ENCODE measurements at regions not wholly inside any gene's neighbourhood (a gene's known extent, or its start where the extent isn't known, plus 50 kb on each side); places are given as distances from the start of the nearest gene placed in this dataset.

DNA sequence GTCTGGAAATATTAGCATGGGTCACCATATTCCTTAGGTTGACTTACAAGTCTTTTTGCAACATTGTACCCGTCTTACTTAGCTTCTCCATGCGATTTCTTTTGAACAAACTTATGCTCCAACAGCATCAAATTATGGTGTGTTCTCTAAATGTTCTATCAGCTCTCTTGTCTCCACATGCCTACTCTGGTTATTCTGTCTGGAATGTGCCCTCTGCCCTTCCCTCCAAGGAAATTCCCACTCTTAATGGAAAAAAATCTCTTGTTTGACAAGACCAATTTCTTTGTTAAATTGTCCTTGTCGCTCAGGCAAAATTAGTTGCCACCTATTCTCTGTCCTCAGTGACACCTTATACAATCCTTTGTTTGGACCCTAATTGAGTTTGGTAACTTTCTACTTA lies 522.8 kb upstream of the LUZP2 start:
- TF ChIP-seq, protein P1, sequence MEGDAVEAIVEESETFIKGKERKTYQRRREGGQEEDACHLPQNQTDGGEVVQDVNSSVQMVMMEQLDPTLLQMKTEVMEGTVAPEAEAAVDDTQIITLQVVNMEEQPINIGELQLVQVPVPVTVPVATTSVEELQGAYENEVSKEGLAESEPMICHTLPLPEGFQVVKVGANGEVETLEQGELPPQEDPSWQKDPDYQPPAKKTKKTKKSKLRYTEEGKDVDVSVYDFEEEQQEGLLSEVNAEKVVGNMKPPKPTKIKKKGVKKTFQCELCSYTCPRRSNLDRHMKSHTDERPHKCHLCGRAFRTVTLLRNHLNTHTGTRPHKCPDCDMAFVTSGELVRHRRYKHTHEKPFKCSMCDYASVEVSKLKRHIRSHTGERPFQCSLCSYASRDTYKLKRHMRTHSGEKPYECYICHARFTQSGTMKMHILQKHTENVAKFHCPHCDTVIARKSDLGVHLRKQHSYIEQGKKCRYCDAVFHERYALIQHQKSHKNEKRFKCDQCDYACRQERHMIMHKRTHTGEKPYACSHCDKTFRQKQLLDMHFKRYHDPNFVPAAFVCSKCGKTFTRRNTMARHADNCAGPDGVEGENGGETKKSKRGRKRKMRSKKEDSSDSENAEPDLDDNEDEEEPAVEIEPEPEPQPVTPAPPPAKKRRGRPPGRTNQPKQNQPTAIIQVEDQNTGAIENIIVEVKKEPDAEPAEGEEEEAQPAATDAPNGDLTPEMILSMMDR (IDR thresholded peaks at IDR 0.05; ENCODE audit: low read depth, low read length, poor library complexity, severe bottlenecking): no peak

DNA sequence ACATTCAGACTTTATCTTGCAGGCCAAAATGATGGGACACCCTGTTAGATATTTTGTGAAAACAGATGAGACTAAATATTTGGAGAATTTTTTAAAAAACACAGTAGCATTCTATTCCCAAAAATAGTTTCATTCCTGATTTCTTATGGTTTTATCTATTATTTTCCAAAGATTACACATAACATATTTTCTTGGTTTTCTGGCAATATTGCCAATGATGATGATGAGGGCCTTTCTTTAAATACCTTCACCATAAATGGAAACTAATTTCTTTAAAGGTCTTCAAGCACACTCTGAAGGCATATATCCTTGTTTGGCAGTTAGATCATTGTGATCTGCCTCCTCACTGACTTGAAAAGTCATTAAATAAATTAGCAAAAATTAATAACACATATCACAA lies 522.3 kb upstream of the LUZP2 start:
- TF ChIP-seq, protein P1 (IDR thresholded peaks at IDR 0.05; ENCODE audit: low read depth, low read length, poor library complexity, severe bottlenecking): no peak
- TF ChIP-seq EZH2phosphoT487 (IDR thresholded peaks at IDR 0.05; ENCODE audit: borderline replicate concordance, low read length): no peak
- Histone ChIP-seq H3K9me2 (replicated peaks; ENCODE audit: control insufficient read depth, low read length) (no peaks in the 10 kb centered on the region), H3K4me2 (ENCODE audit: low read length) (no peak overlapping the region), H3K36me3 (ENCODE audit: control insufficient read depth, low read length) (no peaks in the 10 kb centered on the region), H3K4me1 (ENCODE audit: control insufficient read depth, low read length) (no peaks in the 10 kb centered on the region), H3K4me3 (ENCODE audit: low read length) (no peak overlapping the region), H4K20me1 (ENCODE audit: control insufficient read depth, insufficient read depth, low read depth, low read length) (no peaks in the 10 kb centered on the region), H3K79me2 (ENCODE audit: control insufficient read depth, low read length) (no peaks in the 10 kb centered on the region), H3K27me3 (ENCODE audit: control insufficient read depth, low read length) (no peaks in the 10 kb centered on the region), H3F3A (ENCODE audit: control insufficient read depth, insufficient read depth) (no peaks in the 10 kb centered on the region), H3K27ac (ENCODE audit: low read depth, low read length) (no peak overlapping the region), H3K9me3 (ENCODE audit: control insufficient read depth, insufficient read depth, low read length) (no peaks in the 10 kb centered on the region)

More for the DNA sequence above, 522.8 kb upstream of the LUZP2 start:
- Histone ChIP-seq H3K36me3 (ENCODE audit: control insufficient read depth, low read length) (no peaks in the 10 kb centered on the region), H3K27ac (ENCODE audit: low read depth, low read length) (no peak overlapping the region), H3K9me2 (replicated peaks; ENCODE audit: control insufficient read depth, low read length) (no peaks in the 10 kb centered on the region), H3F3A (ENCODE audit: control insufficient read depth, insufficient read depth) (no peaks in the 10 kb centered on the region), H3K4me3 (ENCODE audit: low read length) (no peak overlapping the region), H3K4me1 (ENCODE audit: control insufficient read depth, low read length) (no peaks in the 10 kb centered on the region), H4K20me1 (ENCODE audit: control insufficient read depth, insufficient read depth, low read depth, low read length) (no peaks in the 10 kb centered on the region), H3K79me2 (ENCODE audit: control insufficient read depth, low read length) (no peaks in the 10 kb centered on the region), H3K9me3 (ENCODE audit: control insufficient read depth, insufficient read depth, low read length) (no peaks in the 10 kb centered on the region), H3K4me2 (ENCODE audit: low read length) (no peak overlapping the region), H3K27me3 (ENCODE audit: control insufficient read depth, low read length) (no peaks in the 10 kb centered on the region)

DNA sequence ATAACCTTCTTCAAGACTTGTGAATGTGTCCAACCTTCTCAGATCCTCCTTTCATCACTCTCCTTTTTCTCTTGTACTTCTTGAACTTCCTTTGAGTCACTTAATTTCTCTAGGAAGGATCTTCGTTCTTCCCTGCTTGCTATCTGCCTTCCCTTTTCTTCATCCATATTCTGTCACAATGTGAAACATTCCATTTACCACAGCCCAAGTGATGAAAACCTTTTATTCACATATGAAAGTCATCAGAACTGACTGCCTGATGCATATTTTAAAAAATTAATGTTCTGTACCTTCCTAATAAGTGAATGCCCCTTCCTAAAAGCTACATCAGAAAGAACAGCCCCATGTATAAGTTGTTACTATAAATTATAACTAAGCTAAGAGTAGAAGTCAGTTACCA lies 520.4 kb upstream of the LUZP2 start:
- Histone ChIP-seq H3K27me3 (ENCODE audit: control insufficient read depth, low read length) (no peaks in the 10 kb centered on the region), H3K4me1 (ENCODE audit: control insufficient read depth, low read length) (no peaks in the 10 kb centered on the region), H3F3A (ENCODE audit: control insufficient read depth, insufficient read depth) (no peaks in the 10 kb centered on the region), H3K4me3 (ENCODE audit: low read length) (no peak overlapping the region), H3K79me2 (ENCODE audit: control insufficient read depth, low read length) (no peaks in the 10 kb centered on the region), H3K27ac (ENCODE audit: low read depth, low read length) (no peak overlapping the region), H3K9me3 (ENCODE audit: control insufficient read depth, insufficient read depth, low read length) (no peaks in the 10 kb centered on the region), H3K36me3 (ENCODE audit: control insufficient read depth, low read length) (no peaks in the 10 kb centered on the region), H3K4me2 (ENCODE audit: low read length) (no peak overlapping the region), H3K9me2 (replicated peaks; ENCODE audit: control insufficient read depth, low read length) (no peaks in the 10 kb centered on the region), H4K20me1 (ENCODE audit: control insufficient read depth, insufficient read depth, low read depth, low read length) (no peaks in the 10 kb centered on the region)
- TF ChIP-seq, protein P1 (IDR thresholded peaks at IDR 0.05; ENCODE audit: low read depth, low read length, poor library complexity, severe bottlenecking): no peak
- no peak for TF ChIP-seq EZH2phosphoT487 (IDR thresholded peaks at IDR 0.05; ENCODE audit: borderline replicate concordance, low read length)

DNA sequence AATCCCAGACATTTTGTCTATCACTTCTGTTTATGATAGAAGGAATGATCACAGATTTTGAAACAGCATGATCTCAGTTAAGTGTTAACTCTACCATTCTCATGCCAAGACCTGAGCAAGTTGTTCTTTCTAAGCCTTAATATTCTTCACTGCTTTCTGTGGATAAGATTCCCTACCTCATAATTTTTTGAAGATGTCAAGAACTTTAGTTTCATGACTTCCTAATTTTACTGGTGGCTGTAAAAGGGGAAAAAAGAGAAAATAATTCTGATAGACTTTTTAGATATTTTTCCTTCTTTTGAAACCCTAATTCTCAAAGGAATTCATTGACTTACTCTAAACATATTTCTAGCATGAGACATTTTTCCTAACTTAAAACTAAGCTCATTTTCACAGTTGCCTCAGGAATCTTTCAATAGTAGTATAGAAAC lies 520.0 kb upstream of the LUZP2 start:
- Histone ChIP-seq H3K9me2 (replicated peaks; ENCODE audit: control insufficient read depth, low read length) (no peaks in the 10 kb centered on the region), H3K79me2 (ENCODE audit: control insufficient read depth, low read length) (no peaks in the 10 kb centered on the region), H3K4me1 (ENCODE audit: control insufficient read depth, low read length) (no peaks in the 10 kb centered on the region), H3K27ac (ENCODE audit: low read depth, low read length) (no peak overlapping the region), H3K36me3 (ENCODE audit: control insufficient read depth, low read length) (no peaks in the 10 kb centered on the region), H3F3A (ENCODE audit: control insufficient read depth, insufficient read depth) (no peaks in the 10 kb centered on the region), H3K27me3 (ENCODE audit: control insufficient read depth, low read length) (no peaks in the 10 kb centered on the region), H3K4me2 (ENCODE audit: low read length) (no peak overlapping the region), H4K20me1 (ENCODE audit: control insufficient read depth, insufficient read depth, low read depth, low read length) (no peaks in the 10 kb centered on the region), H3K9me3 (ENCODE audit: control insufficient read depth, insufficient read depth, low read length) (no peaks in the 10 kb centered on the region), H3K4me3 (ENCODE audit: low read length) (no peak overlapping the region)
- TF ChIP-seq, protein P1 (IDR thresholded peaks at IDR 0.05; ENCODE audit: low read depth, low read length, poor library complexity, severe bottlenecking): no peak
- TF ChIP-seq EZH2phosphoT487 (IDR thresholded peaks at IDR 0.05; ENCODE audit: borderline replicate concordance, low read length): no peak

Data from DOHH2 (cell line).